OCI-LY7 (cell line): ENCODE measurements at regions not wholly inside any gene's neighbourhood (a gene's known extent, or its start where the extent isn't known, plus 50 kb on each side); places are given as distances from the start of the nearest gene placed in this dataset.

Experiments
- BruUV-seq: library from RNA; stranded (reverse); fragments of 400-500 nt; replicated peaks from 2 replicates; lab custom pipeline; 2021; lab: Mats Ljungman, UMichigan
- CTCF ChIA-PET: fragments of 300-600 bp; sonication (Branson Sonifier 250); formaldehyde crosslinking; loops from one replicate; lab custom pipeline; 2022; ENCODE audit warnings: antibody characterized with exemption; ENCODE audit not compliant: unreplicated experiment; lab: Charles Lee
- POLR2A ChIA-PET: fragments of 300-600 bp; sonication (Branson Sonifier 250); formaldehyde crosslinking; loops from one replicate; lab custom pipeline; 2022; ENCODE audit warnings: antibody characterized with exemption; lab: Charles Lee
- DNase-seq: peaks from one replicate; pipeline ENCODE4 v3.0.0-alpha.2; 2015; ENCODE audit warnings: low spot score
- H2AFZ ChIP-seq: fragments of 200-600 bp; sonication (generic), shearing (Covaris generic); 2 replicates; pipeline ENCODE4 v1.6.1; 2014; ENCODE audit warnings: mild to moderate bottlenecking, antibody characterized with exemption, low read length, moderate library complexity
- H3K27ac ChIP-seq: fragments of 200-600 bp; sonication (generic); 2 replicates; pipeline ENCODE4 v1.5.1; 2014; ENCODE audit warnings: mixed run types, low read depth, mild to moderate bottlenecking, moderate library complexity, low read length, inconsistent platforms; ENCODE audit not compliant: poor library complexity, severe bottlenecking
- H3K36me3 ChIP-seq: fragments of 200-600 bp; sonication (generic); 2 replicates; pipeline ENCODE4 v1.6.1; 2014; ENCODE audit warnings: mild to moderate bottlenecking, antibody characterized with exemption, low read length, moderate library complexity, mixed read lengths; ENCODE audit not compliant: insufficient read depth
- H3K4me1 ChIP-seq: fragments of 200-600 bp; sonication (generic); 2 replicates; pipeline ENCODE4 v1.5.1; 2014; ENCODE audit warnings: mild to moderate bottlenecking, low read length; ENCODE audit not compliant: insufficient read depth, poor library complexity, severe bottlenecking
- H3K4me2 ChIP-seq: fragments of 200-600 bp; sonication (generic); 2 replicates; pipeline ENCODE4 v1.6.1; 2014; ENCODE audit warnings: mild to moderate bottlenecking, low read length
- H3K4me3 ChIP-seq: fragments of 200-600 bp; sonication (generic); 2 replicates; pipeline ENCODE4 v1.5.1; 2014; ENCODE audit warnings: mild to moderate bottlenecking, low read depth, low read length; ENCODE audit not compliant: poor library complexity, severe bottlenecking
- H3K79me2 ChIP-seq: fragments of 200-600 bp; sonication (generic); 2 replicates; pipeline ENCODE4 v1.6.1; 2016; ENCODE audit warnings: low read depth, mild to moderate bottlenecking, low read length, moderate library complexity, mixed read lengths; ENCODE audit not compliant: insufficient read depth
- H3K9me2 ChIP-seq: fragments of 200-600 bp; sonication (generic); 2 replicates; pipeline ENCODE4 v1.6.1; 2016; ENCODE audit warnings: mild to moderate bottlenecking, low read length, mixed read lengths; ENCODE audit not compliant: insufficient read depth
- H3K9me3 ChIP-seq: fragments of 200-600 bp; sonication (generic); 2 replicates; pipeline ENCODE4 v1.6.1; 2014; ENCODE audit warnings: mild to moderate bottlenecking, mixed run types, low read length, mixed read lengths
- H4K20me1 ChIP-seq: fragments of 200-600 bp; sonication (generic); 2 replicates; pipeline ENCODE4 v1.6.1; 2014; ENCODE audit warnings: mild to moderate bottlenecking, antibody characterized with exemption, low read length, moderate library complexity, mixed read lengths; ENCODE audit not compliant: insufficient read depth
- CTCF ChIP-seq: fragments of 200-600 bp; sonication (generic); conservative IDR thresholded peaks from 2 replicates; pipeline ENCODE4 v1.5.1; 2014; ENCODE audit warnings: mild to moderate bottlenecking, antibody characterized with exemption, low read length, moderate library complexity, mixed read lengths
- EZH2phosphoT487 ChIP-seq: fragments of 200-600 bp; sonication (generic); IDR thresholded peaks from 2 replicates; pipeline ENCODE4 v1.6.1; 2018; ENCODE audit warnings: low read depth, borderline replicate concordance, mild to moderate bottlenecking, mixed run types, antibody characterized with exemption, low read length, moderate library complexity, mixed read lengths
- intact Hi-C: fragments of 100-400 bp; cut with micrococcal nuclease; formaldehyde crosslinking; loops from one replicate; pipeline ENCODE4 v1.10.0; 2022; ENCODE audit not compliant: unreplicated experiment

- Histone ChIP-seq H4K20me1 (no peaks in the 10 kb centered on the region), H3K79me2 (no peaks in the 10 kb centered on the region), H3K36me3 (peaks cover 23% of the 10 kb centered on the region), H3K4me1 (no peaks in the 10 kb centered on the region), H3K27ac (no peak overlapping the region), H2AFZ (no peak overlapping the region), H3K4me3 (no peak overlapping the region), H3K4me2 (no peak overlapping the region), H3K9me3 (no peaks in the 10 kb centered on the region), H3K9me2 (no peaks in the 10 kb centered on the region)
- POLR2A ChIA-PET: interaction anchor here (0.9 to 1.2 kb wide), 2 partner anchors 17 to 134 kb away, joined by 3 to 4 read pairs; no protein-coding TSS in a partner anchor
- DNase-seq: no peak
- intact Hi-C loops: no loop called here
- CTCF ChIA-PET: no interaction called here
- TF ChIP-seq EZH2phosphoT487 (no peak), CTCF (no peak)
- BruUV-seq: no TSS peak
Measured at GRCh38 chr7:22937946-22938345, 76.0 kb downstream of the HYCC1 start.

DNA sequence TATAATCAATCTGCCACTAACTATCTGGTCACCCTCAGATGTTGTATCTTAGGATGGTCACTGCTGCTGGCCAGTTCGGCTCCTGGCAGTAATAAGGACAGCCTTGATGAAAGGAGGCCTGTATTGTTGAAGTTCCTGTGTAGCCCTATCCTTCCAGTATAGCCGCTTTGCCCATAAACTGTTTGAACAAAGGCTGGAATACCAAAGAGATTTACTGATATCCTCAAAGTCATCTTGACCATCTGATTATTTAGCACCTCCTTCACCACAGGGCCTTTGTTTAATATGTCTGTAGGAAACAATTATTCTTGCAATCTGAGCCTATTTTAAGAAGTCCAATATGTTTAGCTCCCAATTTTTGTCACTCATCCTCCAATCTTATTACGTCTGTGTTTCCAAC, 77.7 kb downstream of the HYCC1 start:
- no peak overlapping the region for H2AFZ ChIP-seq
- no peaks in the 10 kb centered on the region for H3K9me2 ChIP-seq
- peaks cover 14% of the 10 kb centered on the region for H3K36me3 ChIP-seq
- no peak overlapping the region for H3K4me3 ChIP-seq
- no peak for TF ChIP-seq EZH2phosphoT487
- TF ChIP-seq CTCF: no peak
- H3K4me2 ChIP-seq: no peak overlapping the region
- ChIA-PET CTCF (no interaction called here), POLR2A (no interaction called here)
- H3K9me3 ChIP-seq: no peaks in the 10 kb centered on the region
- no TSS peak for BruUV-seq
- H4K20me1 ChIP-seq: no peaks in the 10 kb centered on the region
- H3K27ac ChIP-seq: no peak overlapping the region
- intact Hi-C loops: no loop called here
- no peak for DNase-seq
- no peaks in the 10 kb centered on the region for H3K79me2 ChIP-seq
- no peaks in the 10 kb centered on the region for H3K4me1 ChIP-seq

DNA sequence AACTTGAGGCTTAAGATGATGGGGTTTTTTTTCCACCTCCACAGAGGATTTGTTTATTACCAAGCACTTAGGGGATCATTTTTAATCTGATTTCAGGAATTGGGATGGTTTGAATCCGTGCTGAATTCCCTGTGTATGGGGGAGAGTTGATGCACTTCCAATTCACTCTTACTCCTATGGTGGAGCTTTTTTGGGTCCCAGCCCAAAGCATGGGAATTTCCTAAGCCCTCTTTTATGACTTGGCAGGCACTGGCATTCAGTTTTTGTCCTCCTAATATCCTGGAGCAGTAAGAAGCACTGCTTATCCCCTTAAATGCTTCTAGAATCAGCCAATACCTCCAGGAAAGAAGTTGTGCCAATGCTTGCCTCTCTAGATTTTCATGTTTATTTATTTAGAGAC, 78.7 kb downstream of the HYCC1 start:
- no peak overlapping the region for H3K27ac ChIP-seq
- H4K20me1 ChIP-seq: no peaks in the 10 kb centered on the region
- CTCF ChIA-PET: no interaction called here
- no peaks in the 10 kb centered on the region for H3K9me3 ChIP-seq
- H3K79me2 ChIP-seq: no peaks in the 10 kb centered on the region
- H3K4me1 ChIP-seq: no peaks in the 10 kb centered on the region
- intact Hi-C loops: no loop called here
- H3K4me3 ChIP-seq: no peak overlapping the region
- BruUV-seq: no TSS peak
- H3K4me2 ChIP-seq: no peak overlapping the region
- DNase-seq: no peak
- H3K9me2 ChIP-seq: no peaks in the 10 kb centered on the region
- POLR2A ChIA-PET: no interaction called here
- no peak overlapping the region for H2AFZ ChIP-seq
- TF ChIP-seq EZH2phosphoT487 (no peak), CTCF (no peak)
- peaks cover 4% of the 10 kb centered on the region for H3K36me3 ChIP-seq
